Ishikawa (cell line): ENCODE measurements at regions not wholly inside any gene's neighbourhood (a gene's known extent, or its start where the extent isn't known, plus 50 kb on each side); places are given as distances from the start of the nearest gene placed in this dataset.

ENCODE experiments used
- CEBPB ChIP-seq: IDR thresholded peaks from 2 replicates; pipeline ENCODE4 v1.6.1; 2012
- CREB1 ChIP-seq: IDR thresholded peaks from 2 replicates; pipeline ENCODE4 v1.6.1; 2012; ENCODE audit warnings: low read depth
- EGR1 ChIP-seq: IDR thresholded peaks from 2 replicates; pipeline ENCODE4 v1.6.1; 2012
- EP300 ChIP-seq: IDR thresholded peaks from 2 replicates; pipeline ENCODE4 v1.6.1; 2012; ENCODE audit warnings: borderline replicate concordance
- FOXM1 ChIP-seq: IDR thresholded peaks from 2 replicates; pipeline ENCODE4 v1.6.1; 2012; ENCODE audit warnings: low read depth, borderline replicate concordance
- MAX ChIP-seq: IDR thresholded peaks from 2 replicates; pipeline ENCODE4 v1.6.1; 2012
- NFIC ChIP-seq: IDR thresholded peaks from 2 replicates; pipeline ENCODE4 v1.6.1; 2012
- RAD21 ChIP-seq: IDR thresholded peaks from 2 replicates; pipeline ENCODE4 v1.6.1; 2012; ENCODE audit warnings: low read depth
- REST ChIP-seq: IDR thresholded peaks from 2 replicates; pipeline ENCODE4 v1.6.1; 2012; ENCODE audit warnings: low read depth, mild to moderate bottlenecking
- TAF1 ChIP-seq: IDR thresholded peaks from 2 replicates; pipeline ENCODE4 v1.6.1; 2012; ENCODE audit warnings: low read depth, mild to moderate bottlenecking
- TCF12 ChIP-seq: IDR thresholded peaks from 2 replicates; pipeline ENCODE4 v1.6.1; 2012; ENCODE audit warnings: low read depth
- TEAD4 ChIP-seq: IDR thresholded peaks from 2 replicates; pipeline ENCODE4 v1.6.1; 2012
- USF1 ChIP-seq: IDR thresholded peaks from 2 replicates; pipeline ENCODE4 v1.6.1; 2012
- YY1 ChIP-seq: IDR thresholded peaks from 2 replicates; pipeline ENCODE4 v1.6.1; 2012; ENCODE audit warnings: low read depth
- ZBTB7A ChIP-seq: IDR thresholded peaks from 2 replicates; pipeline ENCODE4 v1.6.1; 2012; ENCODE audit warnings: low read depth

- TF ChIP-seq REST = no peak
- no peak for TF ChIP-seq TAF1
- no peak for TF ChIP-seq TCF12
- TF ChIP-seq EP300 = no peak
- TF ChIP-seq FOXM1 = no peak
- TF ChIP-seq TEAD4 = no peak
- no peak for TF ChIP-seq MAX
- no peak for TF ChIP-seq EGR1
- no peak for TF ChIP-seq NFIC
- no peak for TF ChIP-seq USF1
Measured at GRCh38 chr4:58644549-58644948, 1534.4 kb upstream of the IGFBP7 start.

GRCh38 chr4:58636381-58636780 lies 1526.2 kb upstream of the IGFBP7 start:
- TF ChIP-seq RAD21 = no peak
- no peak for TF ChIP-seq USF1
- no peak for TF ChIP-seq EP300
- no peak for TF ChIP-seq NFIC
- TF ChIP-seq TEAD4 = no peak
- no peak for TF ChIP-seq YY1
- no peak for TF ChIP-seq CEBPB
- no peak for TF ChIP-seq EGR1
- no peak for TF ChIP-seq TAF1
- no peak for TF ChIP-seq ZBTB7A
- no peak for TF ChIP-seq TCF12
- TF ChIP-seq MAX = no peak
- TF ChIP-seq FOXM1 = no peak
- TF ChIP-seq CREB1 = no peak

GRCh38 chr4:58617226-58617625 lies 1507.0 kb upstream of the IGFBP7 start:
- TF ChIP-seq EP300 (no peak), YY1 (no peak), MAX (no peak), TCF12 (no peak), CEBPB (no peak), ZBTB7A (no peak), NFIC (no peak), CREB1 (no peak), FOXM1 (no peak), USF1 (no peak), EGR1 (no peak)

- no peak for TF ChIP-seq RAD21
- TF ChIP-seq TAF1 = no peak
Measured at GRCh38 chr4:58611012-58611411, 1500.8 kb upstream of the IGFBP7 start.

- TF ChIP-seq YY1 (no peak), CEBPB (peak; percentile 20; the same call in 1 of the 2 replicates), ZBTB7A (no peak), TAF1 (no peak)
Measured at GRCh38 chr4:58606303-58606702, 1496.1 kb upstream of the IGFBP7 start.

GRCh38 chr4:58603951-58604350 lies 1493.8 kb upstream of the IGFBP7 start:
- TF ChIP-seq CREB1 = no peak
- no peak for TF ChIP-seq TEAD4
- no peak for TF ChIP-seq MAX
- TF ChIP-seq FOXM1 = no peak
- TF ChIP-seq YY1 = no peak
- TF ChIP-seq NFIC = no peak

- no peak for TF ChIP-seq YY1
- no peak for TF ChIP-seq EP300
- TF ChIP-seq TEAD4 = no peak
- no peak for TF ChIP-seq MAX
- TF ChIP-seq ZBTB7A = no peak
- TF ChIP-seq USF1 = no peak
- TF ChIP-seq REST = no peak
- TF ChIP-seq CREB1 = no peak
- TF ChIP-seq RAD21 = no peak
- no peak for TF ChIP-seq FOXM1
- no peak for TF ChIP-seq TAF1
- TF ChIP-seq CEBPB = no peak
- no peak for TF ChIP-seq NFIC
- no peak for TF ChIP-seq EGR1
- no peak for TF ChIP-seq TCF12
Measured at GRCh38 chr4:58602731-58603359, 1492.7 kb upstream of the IGFBP7 start.
